HepG2 (cell line): ENCODE measurements at regions not wholly inside any gene's neighbourhood (a gene's known extent, or its start where the extent isn't known, plus 50 kb on each side); places are given as distances from the start of the nearest gene placed in this dataset.

Experiments used
- HDAC2 ChIP-seq: sonication (generic); formaldehyde crosslinking; IDR thresholded peaks from 2 replicates; pipeline ENCODE4 v1.4.0; 2020; ENCODE audit warnings: missing genetic modification reagents
- NFE2 ChIP-seq: sonication (generic); formaldehyde crosslinking; IDR thresholded peaks from 2 replicates; pipeline ENCODE4 v1.4.0; 2020; ENCODE audit warnings: missing genetic modification reagents
- POLR2AphosphoS2 ChIP-seq: IDR thresholded peaks from 2 replicates; pipeline ENCODE4 v1.6.1; 2011; ENCODE audit warnings: low read depth, low read length, improper control_type of control experiment
- ZNF101 ChIP-seq: sonication (generic); formaldehyde crosslinking; IDR thresholded peaks from 2 replicates; pipeline ENCODE4 v1.4.0; 2020; ENCODE audit warnings: mild to moderate bottlenecking, low read depth, missing genetic modification reagents, borderline replicate concordance
- ZNF589 ChIP-seq: sonication (generic); formaldehyde crosslinking; conservative IDR thresholded peaks from 2 replicates; pipeline ENCODE4 v1.8.0; 2022; ENCODE audit warnings: mild to moderate bottlenecking, moderate library complexity, missing genetic modification reagents
- ZSCAN20 ChIP-seq: sonication (generic); formaldehyde crosslinking; IDR thresholded peaks from 2 replicates; pipeline ENCODE4 v1.4.0; 2020; ENCODE audit warnings: missing genetic modification reagents, mild to moderate bottlenecking, borderline replicate concordance

DNA sequence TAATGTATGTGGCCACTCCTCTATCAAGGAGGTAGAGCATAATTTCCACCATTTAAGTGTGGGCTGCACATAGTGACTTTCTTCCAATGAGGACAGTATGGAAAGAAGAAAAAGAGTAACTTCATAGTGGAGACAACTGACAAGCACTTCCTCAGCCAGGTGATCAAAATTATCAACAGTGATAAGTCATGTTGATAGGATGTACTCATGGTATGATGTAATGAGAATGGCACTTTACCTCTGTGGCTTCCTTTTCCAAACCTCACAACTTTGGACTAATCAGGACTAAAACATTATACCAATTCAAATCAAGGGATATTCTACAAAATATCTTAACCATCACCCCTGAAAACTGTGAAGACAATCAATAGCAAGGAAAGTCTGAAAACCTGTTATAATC, 302.3 kb upstream of the CITED2 start:
- TF ChIP-seq POLR2AphosphoS2 (no peak), NFE2 (CRISPR knock-in tag) (no peak), ZNF101 (CRISPR knock-in tag) (no peak), ZNF589 (CRISPR knock-in tag) (no peak), ZSCAN20 (no peak), HDAC2 (CRISPR knock-in tag) (no peak)
